Hematopoietic multipotent progenitor cell treated with erythropoietin and hydrocortisone succinate and interleukin-3 and kit ligand, for 4 days (in vitro differentiated cells): ENCODE measurements at regions not wholly inside any gene's neighbourhood (a gene's known extent, or its start where the extent isn't known, plus 50 kb on each side); places are given as distances from the start of the nearest gene placed in this dataset.

Experiments
- DNase-seq: peaks from one replicate; pipeline ENCODE4 v3.0.0-alpha.2; 2015

GRCh38 chr15:96415513-96416217 is 85.2 kb downstream of the NR2F2 start:
- DNase-seq = no peak

GRCh38 chr15:96416218-96416933 is 85.9 kb downstream of the NR2F2 start:
- DNase-seq = no peak

GRCh38 chr15:96416934-96417759 is 86.6 kb downstream of the NR2F2 start:
- peak; percentile 4 for DNase-seq

DNA sequence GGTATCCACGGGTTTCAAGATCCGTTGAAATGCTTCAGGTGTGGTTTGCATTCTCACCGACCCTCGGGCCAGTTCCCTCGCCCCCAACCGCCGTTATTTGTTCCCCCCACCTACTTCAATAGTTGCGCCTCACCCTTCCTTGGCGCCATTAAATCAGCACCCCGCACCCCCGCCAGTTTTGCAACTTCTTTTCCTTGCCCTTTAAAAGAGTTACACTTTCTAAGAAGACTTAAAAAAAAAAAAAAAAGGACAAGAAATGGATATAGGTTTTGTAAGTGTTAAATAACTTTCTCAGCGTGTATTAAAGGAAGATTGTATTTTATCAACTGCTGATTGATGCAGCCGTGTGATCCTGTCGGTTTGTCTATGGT is 87.2 kb downstream of the NR2F2 start:
- DNase-seq = no peak

DNA sequence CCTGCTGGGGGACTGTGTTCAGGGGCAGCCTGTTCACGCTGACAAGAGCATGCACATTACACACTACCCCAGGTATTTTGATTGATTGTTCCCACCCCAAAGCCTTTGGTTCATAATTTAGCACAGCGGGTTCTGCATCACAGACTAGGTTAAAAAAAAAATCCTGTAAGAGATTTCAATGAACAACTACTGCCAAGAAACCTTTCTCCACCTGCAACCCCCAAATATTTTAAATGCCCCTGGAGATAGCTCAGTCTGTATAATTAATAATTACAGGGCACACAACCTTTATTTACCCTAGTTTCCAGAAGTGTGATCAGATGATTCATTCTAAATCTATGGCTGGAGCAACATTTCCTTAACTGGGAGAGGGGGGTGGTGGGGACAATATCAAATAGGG is 87.6 kb downstream of the NR2F2 start:
- no peak for DNase-seq

GRCh38 chr15:96421178-96421601 is 90.7 kb downstream of the NR2F2 start:
- no peak for DNase-seq

DNA sequence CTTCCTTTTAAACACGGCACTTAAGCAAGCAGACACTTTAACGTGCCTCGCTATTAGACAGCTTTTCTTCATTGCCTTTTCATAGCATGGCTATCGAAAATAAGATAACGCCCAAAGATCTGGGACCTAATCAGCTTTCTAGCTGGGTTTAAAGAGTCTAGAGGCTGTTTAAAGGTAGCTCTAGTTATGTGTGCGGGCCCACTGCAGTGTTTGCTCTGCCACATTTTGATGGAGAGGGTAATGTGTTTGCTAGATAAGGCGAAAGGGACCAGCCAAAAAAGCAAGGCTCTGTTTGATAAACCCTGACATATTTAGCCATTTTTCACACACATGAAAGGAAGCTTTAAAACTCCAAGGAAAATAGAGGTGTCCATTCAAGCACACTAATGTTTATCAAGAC is 91.6 kb downstream of the NR2F2 start:
- DNase-seq = no peak

DNA sequence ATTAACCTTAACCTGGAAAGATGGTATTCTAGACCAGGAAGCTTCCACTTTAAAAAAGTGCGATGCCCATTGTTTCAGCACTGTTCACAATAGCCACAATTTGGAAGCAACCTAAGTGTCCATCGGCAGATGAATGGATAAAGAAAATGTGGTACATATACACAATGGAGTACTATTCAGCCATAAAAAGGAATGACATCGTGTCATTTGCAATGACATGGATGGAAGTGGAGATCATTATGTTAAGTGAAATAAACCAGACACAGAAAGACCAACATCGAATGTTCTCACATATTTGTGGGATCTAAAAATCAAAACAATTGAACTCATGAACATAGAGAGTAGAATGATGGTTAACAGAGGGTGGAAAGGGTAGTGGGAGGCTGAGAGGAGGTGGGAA is 94.2 kb downstream of the NR2F2 start:
- DNase-seq = no peak

- DNase-seq = no peak
Measured at GRCh38 chr15:96428742-96429141, 98.2 kb downstream of the NR2F2 start.

- no peak for DNase-seq
Measured at GRCh38 chr15:96431786-96432185, 101.3 kb downstream of the NR2F2 start.

- no peak for DNase-seq
Measured at GRCh38 chr15:96435022-96435421, 104.5 kb downstream of the NR2F2 start.

DNA sequence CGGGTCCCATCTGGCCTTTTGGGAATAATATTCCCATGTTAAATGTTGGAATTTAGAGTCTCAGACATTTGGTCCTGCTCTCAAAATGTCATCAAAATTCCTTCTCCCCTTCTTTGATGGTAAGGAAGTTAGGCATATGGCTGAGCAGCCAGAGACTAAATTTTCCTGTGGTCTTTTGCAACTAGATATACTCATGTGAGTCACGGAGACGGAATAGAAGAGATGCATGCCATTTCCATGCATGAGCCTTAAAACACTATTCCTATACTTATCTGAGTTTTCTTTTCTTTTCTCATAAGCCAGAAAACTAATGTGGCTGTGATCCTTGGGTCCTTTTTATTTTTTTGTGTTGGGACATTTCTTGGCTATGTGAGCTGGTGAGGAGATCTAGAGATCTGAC is 105.3 kb downstream of the NR2F2 start:
- DNase-seq = no peak

GRCh38 chr15:96440978-96441377 is 110.5 kb downstream of the NR2F2 start:
- DNase-seq = no peak

DNA sequence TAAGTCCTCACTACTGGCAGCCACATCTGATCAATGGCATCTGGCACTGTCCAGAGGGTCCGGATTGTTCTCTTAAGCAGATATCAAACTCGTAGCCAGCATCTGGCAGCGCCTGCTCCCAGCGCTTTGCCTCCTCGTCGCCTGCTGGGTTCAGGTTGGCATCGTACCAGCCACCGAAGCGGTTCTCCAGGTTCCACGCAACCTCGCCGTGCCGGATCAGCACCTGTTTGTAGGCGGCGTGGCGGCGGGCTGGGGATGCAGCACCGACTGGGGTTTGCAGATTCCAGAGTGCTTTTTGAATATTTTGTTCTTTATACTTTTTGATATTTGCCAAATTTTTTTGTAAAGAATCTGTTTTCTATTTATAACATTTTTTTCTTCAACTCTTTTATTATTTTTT is 111.6 kb downstream of the NR2F2 start:
- DNase-seq = no peak

GRCh38 chr15:96444865-96445264 is 114.4 kb downstream of the NR2F2 start:
- DNase-seq = no peak

- no peak for DNase-seq
Measured at GRCh38 chr15:96448923-96449322, 118.4 kb downstream of the NR2F2 start.

- no peak for DNase-seq
Measured at GRCh38 chr15:96457841-96458240, 127.3 kb downstream of the NR2F2 start.

- DNase-seq = no peak
Measured at GRCh38 chr15:96460106-96460505, 129.6 kb downstream of the NR2F2 start.

- DNase-seq = no peak
Measured at GRCh38 chr15:96462768-96463750, 132.6 kb downstream of the NR2F2 start.

DNA sequence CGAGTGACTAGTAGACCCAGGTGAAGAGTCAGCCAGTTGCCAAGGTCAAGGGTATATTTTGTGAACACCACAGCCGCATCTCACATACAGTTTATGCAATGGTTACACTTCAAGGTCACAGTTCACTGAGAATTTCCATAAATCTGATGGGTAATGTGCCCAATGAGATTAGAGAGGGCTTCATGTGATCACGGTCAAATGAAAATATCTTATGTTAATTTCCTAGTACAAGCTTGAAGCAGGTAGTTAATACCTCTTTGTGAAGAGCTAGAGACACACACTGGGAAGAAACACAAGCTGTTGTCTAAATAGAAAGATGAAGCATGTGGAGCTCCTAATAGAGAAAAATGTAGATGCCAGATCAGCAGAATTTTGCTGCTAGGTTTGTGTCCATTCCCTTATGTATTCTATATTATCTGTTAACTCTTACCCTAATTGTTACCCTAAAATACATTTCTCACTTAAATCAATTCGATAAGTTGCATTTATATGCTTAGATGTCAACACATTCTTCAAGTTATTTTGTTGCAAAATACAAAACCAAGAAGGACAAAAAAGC is 136.0 kb downstream of the NR2F2 start:
- DNase-seq = no peak

DNA sequence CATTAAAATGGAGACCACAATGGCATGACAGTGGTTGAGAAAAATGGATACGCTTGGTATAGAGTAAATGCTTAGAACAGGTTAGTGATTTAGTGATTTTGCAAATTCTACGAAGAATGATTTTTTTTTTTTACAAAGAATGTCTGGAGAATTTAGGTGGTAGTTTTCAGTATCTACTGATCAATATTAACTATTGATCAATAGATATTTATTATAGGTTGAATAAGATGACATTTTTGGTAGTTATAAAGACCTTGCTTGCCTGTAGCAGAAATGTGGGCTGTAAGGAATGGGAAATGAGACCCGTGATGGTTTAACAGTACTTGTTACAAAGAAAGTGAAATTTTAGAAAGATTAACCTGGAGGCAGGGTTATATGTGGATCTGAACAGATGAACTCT is 137.5 kb downstream of the NR2F2 start:
- DNase-seq = no peak

GRCh38 chr15:96470681-96471310 is 140.3 kb downstream of the NR2F2 start:
- DNase-seq = no peak
